HG02759 (cell line): ENCODE measurements at regions not wholly inside any gene's neighbourhood (a gene's known extent, or its start where the extent isn't known, plus 50 kb on each side); places are given as distances from the start of the nearest gene placed in this dataset.
"Not testable (repeated sequence)": the region's sequence is repeated elsewhere in the genome, so short reads cannot be mapped to it uniquely, and the experiment has no call there.

Experiments used
- ATAC-seq: cut with Tn5 transposase; IDR thresholded peaks from one replicate; pipeline ENCODE4 v1.9.1; 2021; ENCODE audit warnings: mild to moderate bottlenecking, moderate library complexity; ENCODE audit not compliant: unreplicated experiment

DNA sequence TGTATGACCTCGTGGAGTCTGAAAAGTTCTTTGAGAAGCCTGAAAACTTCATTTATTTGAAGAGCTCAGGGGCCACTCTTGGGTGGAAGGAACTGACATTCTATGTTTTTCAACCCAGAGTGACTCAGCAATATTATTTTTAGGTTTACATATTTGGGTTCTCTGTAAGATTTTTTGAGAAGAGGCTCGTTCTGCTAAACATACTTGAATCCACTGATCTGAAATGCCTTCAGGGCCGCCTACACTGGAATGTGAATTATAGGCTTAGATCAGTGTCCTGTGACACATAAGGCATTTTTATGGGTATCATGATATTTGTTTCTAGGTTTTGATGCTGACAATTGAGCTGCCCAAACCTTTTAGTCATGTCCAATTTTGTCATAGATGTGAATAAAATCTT lies 86.2 kb downstream of the PSAT1 start:
- no peak for ATAC-seq

GRCh38 chr9:78386348-78386747 lies 89.4 kb downstream of the PSAT1 start:
- no peak for ATAC-seq

GRCh38 chr9:78386773-78387172 lies 89.8 kb downstream of the PSAT1 start:
- ATAC-seq, result no peak

- no peak for ATAC-seq
Measured at GRCh38 chr9:78393340-78393739, 96.4 kb downstream of the PSAT1 start.

GRCh38 chr9:78393932-78394331 lies 97.0 kb downstream of the PSAT1 start:
- no peak for ATAC-seq

DNA sequence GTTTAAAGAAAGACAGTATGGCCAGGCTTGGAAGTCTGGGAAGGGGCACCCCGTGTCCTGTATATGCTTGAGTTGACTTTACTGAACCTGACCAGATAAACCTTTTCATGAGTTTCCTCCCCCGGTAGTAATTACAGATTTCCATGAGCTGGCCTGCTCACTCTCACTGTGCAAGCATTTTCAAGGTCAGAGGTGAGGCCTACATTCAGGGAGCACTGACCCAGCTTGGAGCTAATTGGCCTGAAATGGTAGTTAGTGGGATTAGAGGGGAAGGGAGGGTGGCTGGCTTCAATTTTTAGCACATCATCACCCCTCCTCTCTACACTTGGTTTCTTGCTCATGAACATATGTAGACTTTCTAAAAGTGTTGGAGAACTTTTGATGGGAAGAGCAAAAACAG lies 99.2 kb downstream of the PSAT1 start:
- no peak for ATAC-seq

DNA sequence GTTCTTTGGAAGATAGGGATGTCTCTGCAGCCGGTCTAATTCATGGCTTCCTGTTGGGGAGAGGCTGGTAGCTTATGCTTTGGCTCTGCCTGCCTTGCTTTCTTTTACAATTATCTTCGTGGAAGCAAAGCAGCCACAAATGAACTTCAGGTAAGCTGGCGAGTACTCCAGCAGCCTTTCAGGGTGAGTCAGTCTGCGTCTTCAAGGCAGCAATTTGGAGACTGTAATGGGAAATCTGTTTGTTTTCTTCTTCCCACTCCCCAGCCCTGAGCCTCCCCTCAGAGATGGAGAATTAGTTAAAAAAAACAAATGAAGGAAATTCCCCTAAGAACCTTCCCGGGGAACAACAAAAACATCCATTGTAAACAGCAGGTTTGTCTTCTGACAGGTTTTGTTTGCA lies 100.1 kb downstream of the PSAT1 start:
- ATAC-seq, result no peak

GRCh38 chr9:78397454-78397853 lies 100.5 kb downstream of the PSAT1 start:
- no peak for ATAC-seq

- ATAC-seq, result no peak
Measured at GRCh38 chr9:78399153-78399552, 102.2 kb downstream of the PSAT1 start.

DNA sequence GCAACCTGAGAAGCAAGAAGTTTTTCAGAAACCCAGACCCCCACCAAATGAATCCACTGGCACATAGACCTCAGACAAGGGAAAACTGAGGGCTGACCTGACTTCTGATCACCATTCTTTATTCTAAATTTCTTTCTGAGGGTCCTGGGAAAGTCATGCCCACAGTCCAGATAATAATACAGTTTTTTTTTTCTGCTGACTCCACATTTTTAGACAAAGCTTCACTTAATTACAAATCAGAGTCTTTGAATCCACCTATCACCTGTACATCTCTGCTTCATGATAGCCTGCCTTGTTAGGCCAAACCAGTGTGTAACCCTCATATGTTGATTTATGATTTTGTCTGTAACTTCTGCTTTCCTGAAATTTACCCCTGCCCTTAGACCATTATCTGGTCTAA lies 103.6 kb downstream of the PSAT1 start:
- no peak for ATAC-seq

- no peak for ATAC-seq
Measured at GRCh38 chr9:78405461-78405860, 108.5 kb downstream of the PSAT1 start.

- no peak for ATAC-seq
Measured at GRCh38 chr9:78406146-78406545, 109.2 kb downstream of the PSAT1 start.

DNA sequence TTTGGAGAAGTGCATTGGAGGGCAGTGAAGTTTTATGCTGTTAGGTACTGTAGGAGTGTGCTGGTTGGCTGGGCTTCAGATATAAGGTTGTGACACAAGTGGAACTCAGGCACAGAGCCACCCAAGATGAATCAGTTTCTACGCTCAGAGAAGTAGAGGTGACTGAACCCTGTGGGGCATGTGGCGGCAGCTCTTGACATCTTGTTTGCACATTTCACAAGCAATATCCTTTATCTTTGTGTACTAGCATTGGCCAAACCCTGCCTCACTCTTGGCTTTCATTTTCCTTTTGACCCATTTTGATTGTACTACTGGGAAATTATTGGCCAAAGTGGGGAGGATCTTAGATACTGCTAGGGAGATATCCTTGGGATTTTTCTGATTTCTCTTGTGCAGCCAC lies 110.0 kb downstream of the PSAT1 start:
- ATAC-seq, result no peak

DNA sequence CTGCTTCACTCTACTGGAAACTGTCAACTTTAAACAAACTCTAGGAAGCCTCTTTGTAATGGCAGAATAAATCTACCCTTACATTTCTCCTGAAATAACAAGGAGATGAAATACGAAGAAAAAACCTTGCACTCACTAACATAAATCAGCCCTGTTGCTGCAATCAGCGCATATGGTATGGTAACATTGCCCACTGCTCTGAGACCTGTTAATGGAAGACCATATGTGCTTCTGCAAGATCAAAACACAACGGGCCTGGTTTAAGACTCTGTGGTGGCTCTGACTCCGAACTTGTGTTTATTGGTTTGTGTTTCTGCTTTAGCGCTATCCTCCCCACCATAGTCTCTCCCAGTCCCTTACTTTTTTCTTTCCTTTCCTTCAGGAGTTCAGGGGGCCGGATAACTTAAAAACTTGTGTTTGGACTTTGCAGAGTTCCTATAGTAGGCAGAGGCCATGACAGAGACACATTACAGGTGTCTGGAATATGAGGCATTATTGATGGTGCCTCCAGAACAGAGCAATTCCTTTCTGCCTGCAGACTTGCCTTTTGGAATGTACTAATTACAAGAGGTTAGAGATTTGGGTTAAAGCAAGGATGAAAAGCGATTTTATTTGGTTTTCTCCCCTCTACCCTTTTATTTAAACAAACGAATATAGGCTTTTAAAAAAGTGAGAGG lies 110.8 kb downstream of the PSAT1 start:
- no peak for ATAC-seq

GRCh38 chr9:78408388-78408787 lies 111.5 kb downstream of the PSAT1 start:
- no peak for ATAC-seq

DNA sequence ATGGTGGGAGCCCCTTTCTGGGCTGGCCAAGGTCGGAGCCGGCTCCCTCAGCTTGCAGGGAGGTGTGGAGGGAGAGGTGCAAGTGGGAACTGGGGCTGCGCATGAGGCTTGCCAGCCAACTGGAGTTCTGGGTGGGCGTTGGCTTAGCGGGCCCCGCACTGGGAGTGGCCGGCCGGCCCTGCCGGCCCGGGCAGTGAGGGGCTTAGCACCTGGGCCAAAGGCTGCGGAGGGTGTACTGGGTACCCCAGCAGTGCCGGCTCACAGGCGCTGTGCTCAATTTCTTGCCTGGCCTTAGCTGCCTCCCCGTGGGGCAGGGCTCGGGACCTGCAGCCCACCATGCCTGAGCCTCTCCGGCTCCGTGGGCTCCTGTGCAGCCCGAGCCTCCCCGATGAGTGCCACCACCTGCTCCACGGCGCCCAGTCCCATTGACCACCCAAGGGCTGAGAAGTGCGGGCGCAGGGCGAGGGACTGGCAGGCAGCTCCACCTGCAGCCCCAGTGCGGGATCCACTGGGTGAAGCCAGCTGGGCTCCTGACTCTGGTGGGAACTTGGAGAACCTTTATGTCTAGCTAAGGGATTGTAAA lies 113.1 kb downstream of the PSAT1 start:
- ATAC-seq, result not testable (repeated sequence)

DNA sequence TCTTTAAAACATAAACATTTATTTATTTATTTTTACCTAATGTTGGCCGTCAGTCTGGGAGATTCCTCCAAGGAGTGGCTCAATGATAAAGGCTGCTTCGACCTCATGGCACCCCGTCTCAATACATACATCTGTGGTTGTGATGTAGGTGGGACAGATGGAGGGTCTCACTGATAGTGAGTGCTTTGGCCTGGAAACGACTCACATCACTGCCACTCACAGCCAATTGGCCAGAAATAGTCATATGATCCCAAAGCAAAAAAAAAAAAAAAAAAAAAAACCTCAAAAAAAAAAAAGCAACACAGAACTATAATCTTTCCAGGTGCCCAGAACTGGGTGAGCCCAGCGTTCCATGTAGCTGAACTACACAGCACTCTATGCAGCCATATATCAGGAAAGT lies 125.4 kb downstream of the PSAT1 start:
- ATAC-seq, result no peak

DNA sequence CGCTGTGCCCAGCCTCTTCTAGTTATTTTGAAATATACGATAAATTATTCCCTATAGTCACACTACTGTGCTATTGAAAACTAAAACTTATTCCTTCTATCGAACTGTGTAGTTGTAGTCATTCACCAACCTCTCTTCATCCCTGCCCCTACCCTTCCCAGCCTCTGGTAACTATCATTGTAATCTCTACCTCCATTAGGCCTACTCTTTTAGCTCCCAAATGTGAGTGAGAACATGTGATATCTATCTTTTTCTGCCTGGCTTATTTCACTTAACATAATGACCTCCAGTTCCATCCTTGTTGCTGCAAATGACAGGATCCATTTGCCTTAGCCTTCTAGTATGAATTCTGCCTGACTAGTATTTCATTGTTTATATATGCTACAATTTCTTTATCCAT lies 127.4 kb downstream of the PSAT1 start:
- ATAC-seq, result no peak

DNA sequence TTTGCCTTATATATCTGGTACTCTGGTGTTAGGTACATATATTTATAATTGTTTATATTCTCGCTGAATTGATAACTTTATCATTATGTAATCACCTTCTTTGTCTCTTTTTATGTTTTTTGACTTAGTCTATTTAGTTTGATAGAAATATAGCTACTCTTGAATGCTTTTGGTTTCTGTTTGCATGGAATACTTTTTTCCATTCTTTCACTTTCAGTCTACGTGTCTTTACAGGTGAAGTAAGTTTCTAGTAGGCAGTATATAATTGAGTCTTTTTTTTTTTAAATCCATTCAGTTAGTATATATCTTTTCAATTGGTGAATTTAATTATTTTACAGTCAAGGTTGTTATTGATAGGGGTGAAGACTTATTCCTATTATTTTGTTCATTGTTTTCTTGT lies 131.7 kb downstream of the PSAT1 start:
- ATAC-seq, result no peak

DNA sequence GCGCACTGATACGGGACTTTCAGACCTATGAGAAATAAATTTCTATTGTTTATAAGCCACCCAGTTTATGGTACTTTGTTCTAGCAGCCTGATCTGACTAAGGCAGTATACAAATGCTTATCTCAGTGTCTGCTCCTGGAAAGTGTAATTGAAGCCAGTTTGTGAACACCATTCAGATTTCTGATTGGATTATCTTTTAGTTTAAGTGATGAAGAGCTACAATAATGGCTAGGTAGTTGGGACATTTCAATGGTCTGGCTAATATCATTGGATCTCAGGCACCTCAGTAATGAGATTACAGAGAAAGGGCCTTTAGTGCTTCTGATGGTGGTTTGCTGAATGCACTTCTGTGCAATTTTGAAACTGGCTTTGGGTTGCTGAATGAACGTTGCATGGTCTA lies 133.5 kb downstream of the PSAT1 start:
- ATAC-seq, result no peak

DNA sequence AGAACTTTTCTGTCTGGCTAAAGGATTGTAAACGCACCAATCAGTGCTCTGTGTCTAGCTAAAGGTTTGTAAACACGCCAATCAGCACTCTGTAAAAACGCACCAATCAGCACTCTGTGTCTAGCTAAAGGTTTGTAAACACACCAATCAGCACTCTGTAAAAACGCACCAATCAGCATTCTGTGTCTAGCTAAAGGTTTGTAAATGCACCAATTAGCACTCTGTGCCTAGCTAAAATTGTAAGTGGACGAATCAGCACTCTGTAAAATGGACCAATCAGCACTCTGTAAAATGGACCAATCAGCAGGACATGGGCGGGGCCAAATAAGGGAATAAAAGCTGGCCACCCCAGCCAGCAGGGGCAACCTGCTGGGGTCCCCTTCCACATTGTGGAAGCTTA lies 134.1 kb downstream of the PSAT1 start:
- ATAC-seq, result not testable (repeated sequence)

GRCh38 chr9:78436873-78437272 lies 139.9 kb downstream of the PSAT1 start:
- no peak for ATAC-seq

DNA sequence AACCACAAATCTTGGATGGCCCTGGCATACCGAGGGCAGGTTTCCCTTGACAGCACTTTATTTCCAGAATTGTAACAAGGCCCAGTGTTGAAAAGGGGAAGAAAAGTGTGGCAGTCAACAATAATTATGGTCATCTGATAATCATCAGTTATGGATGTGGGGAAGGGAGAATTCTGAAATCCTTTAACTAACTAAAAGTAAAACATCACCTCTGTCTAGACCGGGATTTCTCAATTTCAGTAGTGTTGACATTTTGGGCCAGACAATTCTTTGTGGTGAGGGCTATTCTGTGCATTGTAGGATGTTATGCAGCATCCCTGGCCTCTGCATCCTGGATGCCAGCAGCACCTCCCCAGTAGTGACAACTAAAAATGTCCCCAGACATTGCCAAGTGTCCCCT lies 140.4 kb downstream of the PSAT1 start:
- ATAC-seq, result no peak
